ENCODE measurements at regions not wholly inside any gene's neighbourhood (a gene's known extent, or its start where the extent isn't known, plus 50 kb on each side); places are given as distances from the start of the nearest gene placed in this dataset.

DNA sequence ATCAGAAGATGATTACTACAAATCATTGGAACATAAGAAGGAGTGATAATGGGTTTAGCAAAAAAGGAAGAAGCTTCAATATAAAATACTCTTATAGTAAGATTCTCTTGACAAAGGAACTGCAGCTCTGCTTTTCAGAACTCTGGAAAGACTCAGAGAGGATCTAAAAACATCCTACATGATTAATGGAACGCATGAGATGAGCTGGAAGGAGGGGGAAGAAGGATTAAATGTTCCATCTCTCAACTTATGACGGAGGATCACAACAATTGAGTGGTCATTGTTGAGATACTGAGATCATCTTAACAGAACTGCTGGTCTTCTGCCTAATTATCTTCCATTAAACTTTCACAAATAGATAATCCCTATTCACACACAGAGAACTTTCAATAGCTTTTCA is 267.5 kb upstream of the SLC8A1 start:
- Histone ChIP-seq H3K4me2 (ENCODE audit: extremely low read depth, insufficient read depth, low read length) (no peak overlapping the region), H3K79me2 (ENCODE audit: control insufficient read depth, insufficient read depth, low read length) (no peaks in the 10 kb centered on the region), H3K27ac (ENCODE audit: insufficient read depth, low read length) (no peak overlapping the region), H4K20me1 (ENCODE audit: control insufficient read depth, extremely low read depth, insufficient read depth, low read length) (no peaks in the 10 kb centered on the region), H3K36me3 (ENCODE audit: control insufficient read depth, insufficient read depth, low read length) (no peaks in the 10 kb centered on the region), H2AFZ (ENCODE audit: low read length) (no peak overlapping the region), H3K4me1 (ENCODE audit: control insufficient read depth, extremely low read depth, insufficient read depth, low read length) (no peaks in the 10 kb centered on the region), H3K9me3 (ENCODE audit: control insufficient read depth, insufficient read depth, low read depth, low read length) (no peaks in the 10 kb centered on the region), H3K4me3 (replicated peaks in 1 of 4; ENCODE audit: control extremely low read depth in 1 of 4, insufficient read depth in 1 of 4, low read depth in 3 of 4, low read length in 4 of 4) (no peak overlapping the region), H3K9ac (ENCODE audit: insufficient read depth, low read length) (no peak overlapping the region), H3K27me3 (ENCODE audit: control insufficient read depth, insufficient read depth, low read length) (no peaks in the 10 kb centered on the region)
- DNase-seq (ENCODE audit: low read depth in 2 of 2): no peak
- TF ChIP-seq EZH2 (IDR thresholded peaks at IDR 0.05; ENCODE audit: low read length, missing control alignments) (no peak), CTCF (conservative IDR thresholded peaks at IDR 0.05 in 1 of 2, IDR thresholded peaks at IDR 0.05 in 1 of 2; ENCODE audit: low read depth in 1 of 2, low read length in 2 of 2) (no peak)

DNA sequence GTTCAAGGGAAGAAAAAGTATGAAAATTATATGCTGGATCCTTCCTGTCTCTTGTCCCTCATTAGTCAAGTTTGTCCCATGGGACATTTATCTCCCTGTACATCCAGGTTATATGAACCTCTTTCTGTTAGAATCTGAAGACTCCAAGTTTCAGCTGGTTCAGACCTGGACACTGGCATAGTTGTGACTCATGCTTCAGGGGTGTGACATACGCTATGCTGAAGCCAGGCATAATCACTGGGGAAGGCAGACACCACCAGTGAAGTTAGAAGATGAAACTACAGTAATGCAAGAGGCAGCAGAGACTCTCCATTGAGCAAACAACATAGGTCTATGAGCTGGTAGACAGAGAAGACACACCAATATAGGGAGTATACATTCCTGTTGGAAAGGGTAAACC is 269.7 kb upstream of the SLC8A1 start:
- peak in 1 of 2 donors; percentile 39 for DNase-seq (ENCODE audit: low read depth in 2 of 2)

DNA sequence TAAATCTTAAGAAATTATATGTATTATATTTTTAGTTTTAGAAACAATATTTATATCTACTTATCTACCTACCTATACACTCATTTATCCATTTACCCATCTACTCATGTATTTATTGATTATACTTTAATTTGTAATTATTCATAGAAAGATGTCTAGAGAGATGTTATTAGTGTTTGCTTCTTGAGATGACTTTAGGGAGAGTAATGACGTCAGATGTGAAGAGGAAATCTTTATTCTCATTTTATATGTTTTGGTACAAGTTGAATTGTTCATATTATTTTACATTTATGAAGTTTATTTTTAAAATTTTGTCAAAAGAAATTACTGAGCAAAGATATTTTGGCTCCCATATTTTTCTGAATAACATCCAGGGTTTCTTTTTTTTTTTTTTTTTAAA is 271.3 kb upstream of the SLC8A1 start:
- Histone ChIP-seq H3K27me3 (ENCODE audit: control insufficient read depth, insufficient read depth, low read length) (no peaks in the 10 kb centered on the region), H2AFZ (ENCODE audit: low read length) (no peak overlapping the region), H4K20me1 (ENCODE audit: control insufficient read depth, extremely low read depth, insufficient read depth, low read length) (no peaks in the 10 kb centered on the region), H3K9me3 (ENCODE audit: control insufficient read depth, insufficient read depth, low read depth, low read length) (no peaks in the 10 kb centered on the region), H3K27ac (ENCODE audit: insufficient read depth, low read length) (no peak overlapping the region), H3K36me3 (ENCODE audit: control insufficient read depth, insufficient read depth, low read length) (no peaks in the 10 kb centered on the region), H3K9ac (ENCODE audit: insufficient read depth, low read length) (no peak overlapping the region), H3K4me3 (replicated peaks in 1 of 4; ENCODE audit: control extremely low read depth in 1 of 4, insufficient read depth in 1 of 4, low read depth in 3 of 4, low read length in 4 of 4) (no peak overlapping the region), H3K4me2 (ENCODE audit: extremely low read depth, insufficient read depth, low read length) (no peak overlapping the region), H3K4me1 (ENCODE audit: control insufficient read depth, extremely low read depth, insufficient read depth, low read length) (no peaks in the 10 kb centered on the region), H3K79me2 (ENCODE audit: control insufficient read depth, insufficient read depth, low read length) (no peaks in the 10 kb centered on the region)
- DNase-seq (ENCODE audit: low read depth in 2 of 2): no peak
- TF ChIP-seq CTCF (conservative IDR thresholded peaks at IDR 0.05 in 1 of 2, IDR thresholded peaks at IDR 0.05 in 1 of 2; ENCODE audit: low read depth in 1 of 2, low read length in 2 of 2) (no peak), EZH2 (IDR thresholded peaks at IDR 0.05; ENCODE audit: low read length, missing control alignments) (no peak)

More for the DNA sequence above, 269.7 kb upstream of the SLC8A1 start:
- no peak overlapping the region for H2AFZ ChIP-seq (ENCODE audit: low read length)
- H3K27me3 ChIP-seq (ENCODE audit: control insufficient read depth, insufficient read depth, low read length): no peaks in the 10 kb centered on the region
- no peaks in the 10 kb centered on the region for H3K4me1 ChIP-seq (ENCODE audit: control insufficient read depth, extremely low read depth, insufficient read depth, low read length)
- TF ChIP-seq EZH2 (IDR thresholded peaks at IDR 0.05; ENCODE audit: low read length, missing control alignments): no peak
- TF ChIP-seq CTCF (conservative IDR thresholded peaks at IDR 0.05 in 1 of 2, IDR thresholded peaks at IDR 0.05 in 1 of 2; ENCODE audit: low read depth in 1 of 2, low read length in 2 of 2): no peak
- H3K36me3 ChIP-seq (ENCODE audit: control insufficient read depth, insufficient read depth, low read length): no peaks in the 10 kb centered on the region
- H3K4me3 ChIP-seq (replicated peaks in 1 of 4; ENCODE audit: control extremely low read depth in 1 of 4, insufficient read depth in 1 of 4, low read depth in 3 of 4, low read length in 4 of 4): no peak overlapping the region
- H3K79me2 ChIP-seq (ENCODE audit: control insufficient read depth, insufficient read depth, low read length): no peaks in the 10 kb centered on the region
- no peak overlapping the region for H3K9ac ChIP-seq (ENCODE audit: insufficient read depth, low read length)
- no peaks in the 10 kb centered on the region for H4K20me1 ChIP-seq (ENCODE audit: control insufficient read depth, extremely low read depth, insufficient read depth, low read length)
- H3K9me3 ChIP-seq (ENCODE audit: control insufficient read depth, insufficient read depth, low read depth, low read length): no peaks in the 10 kb centered on the region
- no peak overlapping the region for H3K27ac ChIP-seq (ENCODE audit: insufficient read depth, low read length)
- H3K4me2 ChIP-seq (ENCODE audit: extremely low read depth, insufficient read depth, low read length): no peak overlapping the region

All from fibroblast of lung (primary cell).